NB4 (cell line): ENCODE measurements at regions not wholly inside any gene's neighbourhood (a gene's known extent, or its start where the extent isn't known, plus 50 kb on each side); places are given as distances from the start of the nearest gene placed in this dataset.

Source experiments
- DNase-seq: peaks from one replicate; pipeline ENCODE4 v3.0.0; 2010; ENCODE audit warnings: low read depth
- H3K4me3 ChIP-seq: one replicate; pipeline ENCODE4 v1.5.1; 2011; ENCODE audit warnings: mild to moderate bottlenecking, low read depth, low read length, moderate library complexity
- MYC ChIP-seq: IDR thresholded peaks from 2 replicates; pipeline ENCODE4 v1.6.1; 2011; ENCODE audit warnings: low read depth, low read length
- POLR2A ChIP-seq: IDR thresholded peaks from 2 replicates; pipeline ENCODE4 v1.6.1; 2011; ENCODE audit warnings: mild to moderate bottlenecking; ENCODE audit not compliant: insufficient read length; ENCODE audit errors: extremely low read depth
- TF ChIP-seq, protein P1 (sequence below): IDR thresholded peaks from 2 replicates; pipeline ENCODE4 v1.6.1; 2011; ENCODE audit warnings: low read depth, low read length
- TF ChIP-seq, protein P2 (sequence below): IDR thresholded peaks from one replicate; pipeline ENCODE4 v1.5.1; 2012; ENCODE audit warnings: low read depth, low read length

DNA sequence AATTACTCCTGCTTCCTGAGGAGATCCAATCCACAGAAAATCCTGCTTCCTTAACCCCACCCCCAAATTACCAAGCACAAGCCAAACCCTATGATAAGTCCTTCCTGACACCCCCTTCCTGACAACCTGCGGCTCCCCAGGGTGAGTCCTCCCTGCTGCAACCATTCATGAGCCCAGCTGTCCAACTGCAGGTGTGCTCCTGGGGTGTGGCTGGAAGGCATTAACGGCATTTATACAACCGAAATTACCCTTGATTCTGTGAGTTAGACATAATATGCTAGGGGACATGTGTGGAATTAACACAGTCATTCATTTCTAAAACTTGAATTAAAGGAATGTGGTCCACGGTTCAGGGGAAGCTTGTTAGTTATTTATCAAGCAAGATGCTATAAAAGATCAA lies 119.0 kb upstream of the ALKAL2 start:
- TF ChIP-seq, protein P1, sequence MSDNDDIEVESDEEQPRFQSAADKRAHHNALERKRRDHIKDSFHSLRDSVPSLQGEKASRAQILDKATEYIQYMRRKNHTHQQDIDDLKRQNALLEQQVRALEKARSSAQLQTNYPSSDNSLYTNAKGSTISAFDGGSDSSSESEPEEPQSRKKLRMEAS, result no peak
- TF ChIP-seq, protein P2, sequence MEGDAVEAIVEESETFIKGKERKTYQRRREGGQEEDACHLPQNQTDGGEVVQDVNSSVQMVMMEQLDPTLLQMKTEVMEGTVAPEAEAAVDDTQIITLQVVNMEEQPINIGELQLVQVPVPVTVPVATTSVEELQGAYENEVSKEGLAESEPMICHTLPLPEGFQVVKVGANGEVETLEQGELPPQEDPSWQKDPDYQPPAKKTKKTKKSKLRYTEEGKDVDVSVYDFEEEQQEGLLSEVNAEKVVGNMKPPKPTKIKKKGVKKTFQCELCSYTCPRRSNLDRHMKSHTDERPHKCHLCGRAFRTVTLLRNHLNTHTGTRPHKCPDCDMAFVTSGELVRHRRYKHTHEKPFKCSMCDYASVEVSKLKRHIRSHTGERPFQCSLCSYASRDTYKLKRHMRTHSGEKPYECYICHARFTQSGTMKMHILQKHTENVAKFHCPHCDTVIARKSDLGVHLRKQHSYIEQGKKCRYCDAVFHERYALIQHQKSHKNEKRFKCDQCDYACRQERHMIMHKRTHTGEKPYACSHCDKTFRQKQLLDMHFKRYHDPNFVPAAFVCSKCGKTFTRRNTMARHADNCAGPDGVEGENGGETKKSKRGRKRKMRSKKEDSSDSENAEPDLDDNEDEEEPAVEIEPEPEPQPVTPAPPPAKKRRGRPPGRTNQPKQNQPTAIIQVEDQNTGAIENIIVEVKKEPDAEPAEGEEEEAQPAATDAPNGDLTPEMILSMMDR, result no peak
- no peak for TF ChIP-seq POLR2A
- TF ChIP-seq MYC, result no peak
- no peak for DNase-seq
- no peak overlapping the region for H3K4me3 ChIP-seq

DNA sequence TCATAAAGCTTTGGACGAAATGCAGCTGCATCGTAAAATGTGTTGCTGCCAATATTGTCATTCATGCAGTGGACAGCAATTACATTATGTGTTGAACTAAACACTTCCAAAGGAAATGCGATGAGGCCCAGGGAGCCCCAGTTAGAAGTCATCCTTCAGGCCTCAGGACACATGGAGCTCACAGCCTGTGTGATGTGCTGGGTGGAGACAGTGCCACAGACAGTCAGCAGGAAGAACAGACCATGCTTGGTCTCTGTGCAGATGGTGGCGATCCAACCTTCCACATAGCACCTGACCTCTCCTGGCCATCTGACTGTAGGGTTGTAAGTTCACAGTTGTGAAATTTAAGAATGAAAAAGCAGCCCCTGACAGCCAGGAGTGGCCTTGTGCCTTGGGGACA lies 118.3 kb upstream of the ALKAL2 start:
- TF ChIP-seq, protein P2, result no peak
- TF ChIP-seq, protein P1, result no peak
- TF ChIP-seq POLR2A, result no peak
- H3K4me3 ChIP-seq, result no peak overlapping the region
- no peak for DNase-seq

DNA sequence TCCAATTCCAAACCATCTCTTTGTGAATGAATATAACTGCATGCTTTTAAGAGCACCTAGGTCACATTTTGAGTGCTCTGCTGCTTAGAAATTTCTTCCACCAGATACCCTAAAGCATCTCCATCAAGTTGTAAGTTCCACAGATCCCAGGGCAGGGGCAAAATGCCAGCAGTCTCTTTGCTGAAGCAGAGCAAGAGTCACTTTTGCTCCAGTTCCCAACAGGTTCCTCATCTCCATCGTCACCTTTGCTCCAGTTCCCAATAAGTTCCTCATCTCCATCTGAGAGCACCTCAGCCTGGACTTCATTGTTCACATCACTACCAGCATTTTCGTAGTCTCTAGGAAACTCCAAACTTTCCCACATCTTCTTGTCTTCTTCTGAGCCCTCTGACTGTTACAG lies 116.7 kb upstream of the ALKAL2 start:
- no peak for DNase-seq
- no peak overlapping the region for H3K4me3 ChIP-seq
- no peak for TF ChIP-seq MYC

DNA sequence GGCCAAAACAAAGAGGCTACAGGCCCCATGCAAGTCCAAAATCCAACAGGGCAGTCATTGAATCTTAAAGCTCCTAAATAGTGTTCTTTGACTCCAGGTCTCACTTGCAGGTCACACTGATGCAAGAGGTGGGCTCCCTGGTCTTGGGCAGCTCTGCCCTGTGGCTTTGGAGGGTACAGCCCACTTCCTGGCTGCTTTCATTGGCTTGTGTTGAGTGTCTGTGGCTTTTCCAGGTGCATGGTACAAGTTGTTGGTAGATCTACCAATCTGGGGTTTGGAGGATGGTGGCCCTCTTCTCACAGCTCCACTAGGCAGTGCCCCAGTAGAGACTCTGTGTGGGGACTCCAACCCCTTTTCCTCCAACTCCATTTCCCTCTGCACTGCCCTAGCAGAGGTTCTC lies 115.8 kb upstream of the ALKAL2 start:
- DNase-seq, result no peak
- TF ChIP-seq, protein P1, result no peak
- TF ChIP-seq POLR2A (no peak), MYC (no peak)
- TF ChIP-seq, protein P2, result no peak
- no peak overlapping the region for H3K4me3 ChIP-seq

DNA sequence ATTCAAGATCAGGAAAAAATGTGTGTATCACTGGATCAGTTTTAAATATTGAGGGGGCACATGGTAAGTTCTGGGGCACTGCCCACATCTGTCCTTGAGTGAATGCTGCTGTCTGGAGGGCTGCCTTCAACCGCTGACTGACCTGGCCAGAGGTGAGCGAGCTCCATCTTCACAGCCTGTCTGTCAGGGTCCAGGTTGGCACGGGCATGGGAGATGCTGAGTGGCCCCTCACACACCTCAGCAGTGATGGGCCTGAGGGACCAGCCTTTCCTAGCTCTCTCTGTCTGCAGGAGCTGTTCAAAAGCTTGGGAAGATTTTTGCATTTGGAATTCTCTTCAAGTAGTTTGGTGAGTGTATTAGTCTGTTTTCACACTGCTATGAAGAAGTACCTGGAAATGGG lies 114.8 kb upstream of the ALKAL2 start:
- DNase-seq, result no peak
- H3K4me3 ChIP-seq, result no peak overlapping the region
- TF ChIP-seq POLR2A (no peak), MYC (no peak)
- TF ChIP-seq, protein P1, result no peak
- TF ChIP-seq, protein P2, result no peak

DNA sequence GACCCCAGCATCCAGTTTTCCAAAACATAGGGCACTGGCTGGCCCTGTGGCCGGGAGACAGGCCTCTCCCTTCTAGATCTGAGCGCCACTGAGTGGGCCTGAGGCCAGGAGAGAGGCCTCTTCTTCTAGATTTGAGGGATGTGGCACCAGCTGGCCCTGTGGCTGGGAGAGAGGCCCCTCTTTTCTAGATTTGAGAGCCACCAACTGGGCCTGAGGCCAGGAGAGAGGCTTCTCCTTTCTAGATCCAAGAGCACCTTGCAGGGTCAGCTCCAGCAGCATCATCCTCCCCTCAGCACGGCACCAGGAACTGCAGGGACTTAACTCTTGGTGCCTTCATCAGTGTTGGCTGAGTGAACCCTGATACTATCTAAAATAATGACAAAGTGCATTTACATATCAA lies 114.3 kb upstream of the ALKAL2 start:
- no peak for DNase-seq
- H3K4me3 ChIP-seq, result no peak overlapping the region
- TF ChIP-seq POLR2A (no peak), MYC (no peak)
- TF ChIP-seq, protein P2, result no peak
- TF ChIP-seq, protein P1, result no peak
